HG02798 (cell line): ENCODE measurements at regions not wholly inside any gene's neighbourhood (a gene's known extent, or its start where the extent isn't known, plus 50 kb on each side); places are given as distances from the start of the nearest gene placed in this dataset.
"Not testable (repeated sequence)": the region's sequence is repeated elsewhere in the genome, so short reads cannot be mapped to it uniquely, and the experiment has no call there.

Experiments
- ATAC-seq: cut with Tn5 transposase; IDR thresholded peaks from one replicate; pipeline ENCODE4 v1.9.1; 2021; ENCODE audit warnings: mild to moderate bottlenecking; ENCODE audit not compliant: unreplicated experiment, poor library complexity

- not testable (repeated sequence) for ATAC-seq
These were observed 71.5 kb downstream of the WSB1 start for GRCh38 chr17:27365329-27365945.

- ATAC-seq, result no peak
These were observed 72.5 kb downstream of the WSB1 start for GRCh38 chr17:27366437-27366836.

- ATAC-seq, result no peak
These were observed 73.4 kb downstream of the WSB1 start for GRCh38 chr17:27367121-27367981.

- ATAC-seq, result no peak
These were observed 74.4 kb downstream of the WSB1 start for GRCh38 chr17:27368151-27368795.

GRCh38 chr17:27368980-27369379 is 75.1 kb downstream of the WSB1 start:
- ATAC-seq, result no peak

GRCh38 chr17:27370776-27371175 is 76.9 kb downstream of the WSB1 start:
- ATAC-seq, result no peak

GRCh38 chr17:27373695-27374094 is 79.8 kb downstream of the WSB1 start:
- ATAC-seq, result not testable (repeated sequence)

- ATAC-seq, result no peak
These were observed 79.4 kb upstream of the KSR1 start for GRCh38 chr17:27376637-27377547.

GRCh38 chr17:27378482-27379175 is 77.6 kb upstream of the KSR1 start:
- ATAC-seq, result no peak

- no peak for ATAC-seq
These were observed 76.2 kb upstream of the KSR1 start for GRCh38 chr17:27379888-27380533.

GRCh38 chr17:27380551-27380950 is 75.7 kb upstream of the KSR1 start:
- no peak for ATAC-seq

GRCh38 chr17:27381007-27381501 is 75.2 kb upstream of the KSR1 start:
- ATAC-seq, result peak; percentile 72

- no peak for ATAC-seq
These were observed 74.2 kb upstream of the KSR1 start for GRCh38 chr17:27382025-27382424.

GRCh38 chr17:27384261-27384701 is 72.0 kb upstream of the KSR1 start:
- no peak for ATAC-seq

- ATAC-seq, result no peak
These were observed 71.5 kb upstream of the KSR1 start for GRCh38 chr17:27384726-27385125.

- no peak for ATAC-seq
These were observed 70.6 kb upstream of the KSR1 start for GRCh38 chr17:27385626-27386025.

- no peak for ATAC-seq
These were observed 69.8 kb upstream of the KSR1 start for GRCh38 chr17:27386206-27387075.

- no peak for ATAC-seq
These were observed 66.6 kb upstream of the KSR1 start for GRCh38 chr17:27389542-27390140.
